ENCODE measurements at regions not wholly inside any gene's neighbourhood (a gene's known extent, or its start where the extent isn't known, plus 50 kb on each side); places are given as distances from the start of the nearest gene placed in this dataset.
"Not testable (repeated sequence)": the region's sequence is repeated elsewhere in the genome, so short reads cannot be mapped to it uniquely, and the experiment has no call there.

- Mint-ChIP-seq H3K9me3 (peaks cover 3% of the 10 kb centered on the region), H3K36me3 (ENCODE audit: low read depth) (no peaks in the 10 kb centered on the region), H3K4me3 (no peak overlapping the region), H3K4me1 (no peaks in the 10 kb centered on the region), H3K27ac (ENCODE audit: unreplicated experiment) (no peak overlapping the region), H3K27me3 (ENCODE audit: low read depth) (peaks cover 12% of the 10 kb centered on the region)
- TF ChIP-seq, protein P1, sequence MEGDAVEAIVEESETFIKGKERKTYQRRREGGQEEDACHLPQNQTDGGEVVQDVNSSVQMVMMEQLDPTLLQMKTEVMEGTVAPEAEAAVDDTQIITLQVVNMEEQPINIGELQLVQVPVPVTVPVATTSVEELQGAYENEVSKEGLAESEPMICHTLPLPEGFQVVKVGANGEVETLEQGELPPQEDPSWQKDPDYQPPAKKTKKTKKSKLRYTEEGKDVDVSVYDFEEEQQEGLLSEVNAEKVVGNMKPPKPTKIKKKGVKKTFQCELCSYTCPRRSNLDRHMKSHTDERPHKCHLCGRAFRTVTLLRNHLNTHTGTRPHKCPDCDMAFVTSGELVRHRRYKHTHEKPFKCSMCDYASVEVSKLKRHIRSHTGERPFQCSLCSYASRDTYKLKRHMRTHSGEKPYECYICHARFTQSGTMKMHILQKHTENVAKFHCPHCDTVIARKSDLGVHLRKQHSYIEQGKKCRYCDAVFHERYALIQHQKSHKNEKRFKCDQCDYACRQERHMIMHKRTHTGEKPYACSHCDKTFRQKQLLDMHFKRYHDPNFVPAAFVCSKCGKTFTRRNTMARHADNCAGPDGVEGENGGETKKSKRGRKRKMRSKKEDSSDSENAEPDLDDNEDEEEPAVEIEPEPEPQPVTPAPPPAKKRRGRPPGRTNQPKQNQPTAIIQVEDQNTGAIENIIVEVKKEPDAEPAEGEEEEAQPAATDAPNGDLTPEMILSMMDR (conservative IDR thresholded peaks at IDR 0.05) = no peak
- DNase-seq (ENCODE audit: low read depth, low spot score) = no peak
Observed at GRCh38 chr22:40094485-40094884, 83.2 kb upstream of the TNRC6B start.

GRCh38 chr22:40099887-40100286 is 77.8 kb upstream of the TNRC6B start:
- H3K27ac Mint-ChIP-seq (ENCODE audit: unreplicated experiment); H3K27me3 Mint-ChIP-seq (ENCODE audit: low read depth); H3K4me1 Mint-ChIP-seq; H3K4me3 Mint-ChIP-seq; H3K36me3 Mint-ChIP-seq (ENCODE audit: low read depth); DNase-seq (ENCODE audit: low read depth, low spot score); H3K9me3 Mint-ChIP-seq: not testable (repeated sequence)

- H3K27me3 Mint-ChIP-seq (ENCODE audit: low read depth) = no peaks in the 10 kb centered on the region
- no peak overlapping the region for H3K27ac Mint-ChIP-seq (ENCODE audit: unreplicated experiment)
Observed at GRCh38 chr22:40105755-40106154, 72.0 kb upstream of the TNRC6B start.

DNA sequence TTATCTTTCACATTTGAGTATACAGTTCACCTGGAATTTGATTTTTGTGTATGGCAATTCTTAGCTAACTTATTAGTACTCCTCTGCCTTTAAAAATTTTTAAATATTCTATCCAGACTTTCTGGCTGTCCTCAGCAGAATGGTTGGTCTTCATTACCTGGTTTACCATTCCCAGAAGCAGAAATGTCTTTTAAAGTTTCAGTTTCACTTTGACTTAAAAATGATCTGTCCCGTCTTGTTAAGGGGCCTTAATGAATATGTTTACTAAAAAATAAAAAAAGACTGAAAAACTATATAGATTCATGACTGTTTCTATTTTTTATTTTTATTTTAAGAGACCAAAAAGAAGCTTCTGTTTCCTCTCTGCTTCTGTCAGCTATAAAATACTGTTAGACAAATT is 70.5 kb upstream of the TNRC6B start:
- Mint-ChIP-seq H3K27ac (ENCODE audit: unreplicated experiment) (no peak overlapping the region), H3K27me3 (ENCODE audit: low read depth) (peaks cover 2% of the 10 kb centered on the region), H3K9me3 (no peaks in the 10 kb centered on the region), H3K4me1 (peaks cover under 1% of the 10 kb centered on the region), H3K4me3 (no peak overlapping the region), H3K36me3 (ENCODE audit: low read depth) (no peaks in the 10 kb centered on the region)
- TF ChIP-seq, protein P1 (conservative IDR thresholded peaks at IDR 0.05) = no peak
- no peak for DNase-seq (ENCODE audit: low read depth, low spot score)

More at GRCh38 chr22:40105755-40106154, 72.0 kb upstream of the TNRC6B start:
- TF ChIP-seq, protein P1 (conservative IDR thresholded peaks at IDR 0.05) = no peak
- Mint-ChIP-seq H3K4me1 (peaks cover 9% of the 10 kb centered on the region), H3K36me3 (ENCODE audit: low read depth) (no peaks in the 10 kb centered on the region), H3K4me3 (no peak overlapping the region), H3K9me3 (no peaks in the 10 kb centered on the region)
- DNase-seq (ENCODE audit: low read depth, low spot score) = no peak

DNA sequence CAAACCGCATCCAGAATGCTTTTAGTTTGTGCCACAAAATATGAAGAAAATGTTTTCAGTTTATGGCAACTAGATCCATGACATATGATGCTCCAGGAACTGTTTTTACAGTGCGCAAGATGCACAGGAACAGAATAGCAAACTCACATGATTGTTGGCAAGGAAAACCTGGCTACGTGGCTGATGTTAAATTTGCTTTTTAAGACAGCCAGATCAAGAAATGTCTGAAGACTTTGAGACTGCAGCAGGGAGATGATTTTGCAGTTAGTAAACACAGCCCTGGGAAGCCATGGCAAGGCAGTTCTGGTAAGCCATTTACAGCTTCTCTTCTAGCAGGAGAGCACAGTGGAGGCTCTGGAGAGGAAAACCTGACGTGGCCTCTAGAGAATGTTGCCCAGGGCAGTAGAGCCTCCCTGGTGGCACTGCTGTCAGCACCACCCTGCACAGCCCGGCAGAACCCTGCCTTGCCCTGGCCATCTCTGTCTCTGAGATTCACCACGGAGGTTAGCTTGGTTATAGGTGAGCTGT is 69.8 kb upstream of the TNRC6B start:
- no peaks in the 10 kb centered on the region for H3K36me3 Mint-ChIP-seq (ENCODE audit: low read depth)
- peaks cover 2% of the 10 kb centered on the region for H3K27me3 Mint-ChIP-seq (ENCODE audit: low read depth)
- TF ChIP-seq, protein P1 (conservative IDR thresholded peaks at IDR 0.05) = no peak
- H3K27ac Mint-ChIP-seq (ENCODE audit: unreplicated experiment) = no peak overlapping the region
- H3K4me1 Mint-ChIP-seq = no peaks in the 10 kb centered on the region
- no peak overlapping the region for H3K4me3 Mint-ChIP-seq
- no peak for DNase-seq (ENCODE audit: low read depth, low spot score)
- no peaks in the 10 kb centered on the region for H3K9me3 Mint-ChIP-seq

- no peak overlapping the region for H3K27ac Mint-ChIP-seq (ENCODE audit: unreplicated experiment)
- H3K27me3 Mint-ChIP-seq (ENCODE audit: low read depth) = peaks cover 2% of the 10 kb centered on the region
- no peaks in the 10 kb centered on the region for H3K4me1 Mint-ChIP-seq
- no peak overlapping the region for H3K4me3 Mint-ChIP-seq
- H3K36me3 Mint-ChIP-seq (ENCODE audit: low read depth) = no peaks in the 10 kb centered on the region
- no peak for DNase-seq (ENCODE audit: low read depth, low spot score)
- TF ChIP-seq, protein P1 (conservative IDR thresholded peaks at IDR 0.05) = no peak
- no peaks in the 10 kb centered on the region for H3K9me3 Mint-ChIP-seq
Observed at GRCh38 chr22:40108396-40108795, 69.3 kb upstream of the TNRC6B start.

GRCh38 chr22:40108926-40109325 is 68.8 kb upstream of the TNRC6B start:
- H3K27me3 Mint-ChIP-seq (ENCODE audit: low read depth); DNase-seq (ENCODE audit: low read depth, low spot score); H3K27ac Mint-ChIP-seq (ENCODE audit: unreplicated experiment); H3K9me3 Mint-ChIP-seq; H3K4me1 Mint-ChIP-seq; H3K36me3 Mint-ChIP-seq (ENCODE audit: low read depth); H3K4me3 Mint-ChIP-seq: not testable (repeated sequence)
